Progenitor cell of endocrine pancreas (in vitro differentiated cells): ENCODE measurements at regions not wholly inside any gene's neighbourhood (a gene's known extent, or its start where the extent isn't known, plus 50 kb on each side); places are given as distances from the start of the nearest gene placed in this dataset.

Experiments used
- DNase-seq: peaks from one replicate; pipeline ENCODE4 v3.0.0; 2021; ENCODE audit warnings: low spot score; ENCODE audit not compliant: unreplicated experiment
- H3K27ac Mint-ChIP-seq: 2 replicates; pipeline ENCODE4 v1.8.0; 2021; ENCODE audit warnings: mild to moderate bottlenecking, moderate library complexity, mixed read lengths
- H3K27me3 Mint-ChIP-seq: 2 replicates; pipeline ENCODE4 v1.8.0; 2021; ENCODE audit warnings: mixed read lengths
- H3K36me3 Mint-ChIP-seq: 2 replicates; pipeline ENCODE4 v1.8.0; 2022; ENCODE audit warnings: mixed read lengths; ENCODE audit not compliant: insufficient read depth
- H3K4me1 Mint-ChIP-seq: 2 replicates; pipeline ENCODE4 v1.8.0; 2021; ENCODE audit warnings: low read depth, mixed read lengths
- H3K4me3 Mint-ChIP-seq: 2 replicates; pipeline ENCODE4 v1.8.0; 2021; ENCODE audit warnings: low read depth, mild to moderate bottlenecking, moderate library complexity, mixed read lengths
- H3K9me3 Mint-ChIP-seq: 2 replicates; pipeline ENCODE4 v1.8.0; 2021; ENCODE audit warnings: low read depth, mixed read lengths
- TF ChIP-seq, protein P1 (sequence below): fragments of 200-600 bp; sonication (generic); IDR thresholded peaks from one replicate; pipeline ENCODE4 v1.5.0; 2021; ENCODE audit warnings: antibody characterized with exemption, mild to moderate bottlenecking; ENCODE audit not compliant: unreplicated experiment

GRCh38 chr9:38227061-38227540, 158.1 kb upstream of the SHB start:
- peaks cover under 1% of the 10 kb centered on the region for H3K9me3 Mint-ChIP-seq
- DNase-seq, result no peak
- H3K4me3 Mint-ChIP-seq, result peak overlapping the region; percentile 26
- H3K27ac Mint-ChIP-seq, result no peak overlapping the region
- H3K27me3 Mint-ChIP-seq, result peaks cover 31% of the 10 kb centered on the region
- H3K36me3 Mint-ChIP-seq, result no peaks in the 10 kb centered on the region
- peaks cover 6% of the 10 kb centered on the region for H3K4me1 Mint-ChIP-seq
- TF ChIP-seq, protein P1, sequence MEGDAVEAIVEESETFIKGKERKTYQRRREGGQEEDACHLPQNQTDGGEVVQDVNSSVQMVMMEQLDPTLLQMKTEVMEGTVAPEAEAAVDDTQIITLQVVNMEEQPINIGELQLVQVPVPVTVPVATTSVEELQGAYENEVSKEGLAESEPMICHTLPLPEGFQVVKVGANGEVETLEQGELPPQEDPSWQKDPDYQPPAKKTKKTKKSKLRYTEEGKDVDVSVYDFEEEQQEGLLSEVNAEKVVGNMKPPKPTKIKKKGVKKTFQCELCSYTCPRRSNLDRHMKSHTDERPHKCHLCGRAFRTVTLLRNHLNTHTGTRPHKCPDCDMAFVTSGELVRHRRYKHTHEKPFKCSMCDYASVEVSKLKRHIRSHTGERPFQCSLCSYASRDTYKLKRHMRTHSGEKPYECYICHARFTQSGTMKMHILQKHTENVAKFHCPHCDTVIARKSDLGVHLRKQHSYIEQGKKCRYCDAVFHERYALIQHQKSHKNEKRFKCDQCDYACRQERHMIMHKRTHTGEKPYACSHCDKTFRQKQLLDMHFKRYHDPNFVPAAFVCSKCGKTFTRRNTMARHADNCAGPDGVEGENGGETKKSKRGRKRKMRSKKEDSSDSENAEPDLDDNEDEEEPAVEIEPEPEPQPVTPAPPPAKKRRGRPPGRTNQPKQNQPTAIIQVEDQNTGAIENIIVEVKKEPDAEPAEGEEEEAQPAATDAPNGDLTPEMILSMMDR, result no peak

DNA sequence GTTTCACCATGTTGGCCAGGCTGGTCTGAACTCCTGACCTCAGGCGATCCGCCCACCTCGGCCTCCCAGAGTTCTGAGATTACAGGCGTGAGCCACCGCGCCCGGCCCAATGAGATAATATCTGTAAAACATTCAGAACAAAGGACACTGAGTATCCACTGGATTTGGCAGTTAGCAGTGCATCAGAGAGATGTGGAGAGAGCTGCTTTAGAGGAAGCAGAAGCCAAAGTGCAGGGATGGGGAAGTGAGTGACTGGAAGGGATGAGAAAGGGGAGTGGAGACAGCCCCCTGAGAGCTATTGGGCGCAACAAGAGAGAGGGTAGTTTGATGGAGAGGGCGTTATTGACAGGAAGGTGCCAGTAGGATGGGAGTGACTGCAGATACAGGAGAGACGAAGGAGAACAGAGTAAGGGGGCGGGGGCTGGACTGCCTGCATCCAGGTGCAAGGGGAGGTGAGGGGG, 157.5 kb upstream of the SHB start:
- Mint-ChIP-seq H3K27me3 (peaks cover 28% of the 10 kb centered on the region), H3K27ac (no peak overlapping the region), H3K4me1 (peaks cover 6% of the 10 kb centered on the region), H3K9me3 (peaks cover 3% of the 10 kb centered on the region), H3K4me3 (peak overlapping the region; percentile 14), H3K36me3 (no peaks in the 10 kb centered on the region)
- no peak for DNase-seq
- TF ChIP-seq, protein P1, result no peak

DNA sequence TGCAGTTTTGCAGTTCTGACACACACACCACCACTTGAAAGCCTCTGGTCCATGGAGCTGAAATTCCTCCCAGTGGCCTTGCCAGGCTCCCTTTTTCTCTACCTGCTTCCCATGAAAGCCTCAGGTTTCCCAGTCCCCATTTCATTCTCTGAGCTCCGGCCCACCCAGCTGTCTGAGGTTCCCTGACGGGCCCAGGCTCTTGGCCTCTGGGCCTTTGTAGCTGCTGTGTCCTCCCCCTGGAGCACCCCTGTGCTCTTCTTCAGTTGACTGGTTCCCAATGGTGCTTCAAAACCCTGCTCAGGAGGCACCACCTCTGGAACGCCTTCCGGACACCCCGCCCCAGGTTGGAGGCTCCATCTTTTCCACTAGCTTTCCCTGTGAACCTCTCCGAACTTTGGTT, 155.9 kb upstream of the SHB start:
- peaks cover 25% of the 10 kb centered on the region for H3K27me3 Mint-ChIP-seq
- H3K27ac Mint-ChIP-seq, result no peak overlapping the region
- peaks cover 9% of the 10 kb centered on the region for H3K9me3 Mint-ChIP-seq
- H3K36me3 Mint-ChIP-seq, result no peaks in the 10 kb centered on the region
- TF ChIP-seq, protein P1, result no peak
- H3K4me3 Mint-ChIP-seq, result no peak overlapping the region
- peaks cover 6% of the 10 kb centered on the region for H3K4me1 Mint-ChIP-seq
- no peak for DNase-seq

DNA sequence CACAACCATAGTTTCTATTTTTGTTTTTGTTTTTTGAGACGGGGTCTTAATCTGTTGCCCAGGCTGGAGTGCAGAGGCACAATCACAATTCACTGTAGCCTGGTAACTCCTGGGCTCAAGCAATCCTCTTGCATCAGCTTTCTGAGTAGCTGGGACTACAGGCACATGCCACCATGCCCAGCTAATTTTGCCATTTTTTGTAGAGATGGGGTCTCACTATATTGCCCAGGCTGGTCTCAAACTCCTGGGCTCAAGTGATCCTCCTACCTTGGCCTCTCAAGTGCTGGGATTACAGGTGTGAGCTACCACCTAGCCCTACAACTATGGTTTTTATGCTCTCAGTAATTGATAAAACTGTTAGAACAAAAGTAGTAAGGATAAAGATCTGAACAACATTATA, 147.5 kb upstream of the SHB start:
- TF ChIP-seq, protein P1, result no peak
- Mint-ChIP-seq H3K27me3 (peaks cover 24% of the 10 kb centered on the region), H3K27ac (no peak overlapping the region), H3K36me3 (no peaks in the 10 kb centered on the region), H3K9me3 (peaks cover 12% of the 10 kb centered on the region), H3K4me3 (no peak overlapping the region), H3K4me1 (peaks cover 7% of the 10 kb centered on the region)
- no peak for DNase-seq

- Mint-ChIP-seq H3K36me3 (no peaks in the 10 kb centered on the region), H3K27me3 (peaks cover 24% of the 10 kb centered on the region), H3K4me1 (peaks cover 7% of the 10 kb centered on the region), H3K27ac (no peak overlapping the region), H3K9me3 (peaks cover 12% of the 10 kb centered on the region), H3K4me3 (no peak overlapping the region)
- no peak for DNase-seq
- TF ChIP-seq, protein P1, result no peak
Observed at GRCh38 chr9:38215465-38215864, 146.4 kb upstream of the SHB start.
